GM12892 (cell line): ENCODE measurements at regions not wholly inside any gene's neighbourhood (a gene's known extent, or its start where the extent isn't known, plus 50 kb on each side); places are given as distances from the start of the nearest gene placed in this dataset.

ENCODE experiments used
- POLR2A ChIP-seq: IDR thresholded peaks from 2 replicates; pipeline ENCODE4 v1.6.1; 2011; ENCODE audit warnings: low read depth, low read length, control low read depth
- POLR2AphosphoS5 ChIP-seq: IDR thresholded peaks from 2 replicates; pipeline ENCODE4 v1.6.1; 2011; ENCODE audit warnings: low read depth, low read length, control low read depth
- TAF1 ChIP-seq: IDR thresholded peaks from 2 replicates; pipeline ENCODE4 v1.6.1; 2011; ENCODE audit warnings: low read depth, mild to moderate bottlenecking, control low read depth, low read length, borderline replicate concordance

DNA sequence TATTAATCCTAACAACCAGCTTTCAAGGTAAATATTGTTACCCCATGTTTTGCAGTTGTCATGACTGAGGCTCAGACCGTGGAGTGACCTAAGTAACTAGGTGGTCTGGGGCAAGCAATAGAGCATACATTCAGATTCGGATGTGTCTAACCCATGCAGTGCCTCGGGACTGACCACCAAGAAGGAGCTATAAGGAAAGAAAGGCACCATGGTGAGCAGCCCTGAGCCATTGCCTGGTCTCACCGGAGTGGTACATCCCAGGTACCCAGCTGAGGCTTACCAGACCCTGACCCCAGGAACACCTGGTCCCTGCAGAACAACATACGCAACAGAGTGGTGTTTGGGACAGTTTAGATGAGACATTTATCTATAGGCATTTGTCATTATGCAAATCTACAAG is 175.5 kb upstream of the ZMIZ1 start:
- no peak for TF ChIP-seq POLR2A
- TF ChIP-seq POLR2AphosphoS5: no peak
- TF ChIP-seq TAF1: no peak
